Left lobe of liver (tissue), 2 donors: ENCODE measurements at regions not wholly inside any gene's neighbourhood (a gene's known extent, or its start where the extent isn't known, plus 50 kb on each side); places are given as distances from the start of the nearest gene placed in this dataset.

ENCODE experiments used
- ATAC-seq: fragments of 200-7000 bp; cut with Tn5 transposase; one replicate; pipeline ENCODE4 v1.9.1; 2020; ENCODE audit warnings: mild to moderate bottlenecking, moderate library complexity
- DNase-seq: peaks from one replicate; pipeline ENCODE4 v3.0.0-alpha.2; 2020; ENCODE audit warnings: low spot score
- donor health status: DM: no; HTN: no; CAD: no; lungs with moderate emphysema.
- donor health status: DM: no; HTN: yes; CAD: no.

DNA sequence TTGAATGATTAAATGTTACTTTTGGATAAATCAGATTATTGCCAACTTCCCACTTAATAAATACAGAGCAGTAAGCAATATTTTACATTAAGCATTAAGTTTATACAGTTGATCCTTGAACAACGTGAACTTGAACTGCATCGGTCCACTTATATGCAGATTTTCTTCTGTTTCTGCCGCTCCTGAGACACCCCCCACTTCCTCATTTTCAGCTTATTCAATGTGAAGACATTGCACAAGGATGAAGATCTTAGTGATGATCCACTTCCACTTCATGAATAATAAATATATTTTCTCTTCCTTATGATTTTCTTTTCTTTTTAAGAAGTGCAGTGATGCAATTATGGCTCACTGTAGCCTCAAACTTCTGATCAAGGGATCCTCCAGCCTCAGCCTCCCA is 167.2 kb downstream of the LINC00237 start:
- no peak for ATAC-seq

GRCh38 chr20:20938599-20938998 is 167.6 kb downstream of the LINC00237 start:
- DNase-seq (no peak), ATAC-seq (no peak)

More for the DNA sequence above, 167.2 kb downstream of the LINC00237 start:
- DNase-seq = no peak

DNA sequence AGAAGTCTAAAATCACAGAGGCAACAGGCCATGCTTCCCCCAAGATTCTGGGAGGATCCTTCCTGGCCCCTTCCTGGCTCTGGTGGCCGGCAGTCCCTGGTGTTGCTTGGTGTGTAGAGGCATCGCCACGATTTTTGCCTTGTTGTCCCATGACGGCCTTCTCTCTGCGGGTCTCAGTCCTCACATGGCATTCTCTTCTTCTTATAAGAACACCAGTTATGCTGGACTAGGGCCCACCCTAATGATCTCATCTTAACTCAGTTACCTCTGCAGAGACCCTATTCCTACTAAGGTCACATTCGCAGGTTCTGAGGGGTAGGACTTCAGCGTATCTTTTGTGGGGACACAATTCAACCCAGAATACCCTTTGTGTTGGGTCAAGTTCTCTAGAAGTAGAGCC is 168.0 kb downstream of the LINC00237 start:
- DNase-seq (no peak), ATAC-seq (no peak)

DNA sequence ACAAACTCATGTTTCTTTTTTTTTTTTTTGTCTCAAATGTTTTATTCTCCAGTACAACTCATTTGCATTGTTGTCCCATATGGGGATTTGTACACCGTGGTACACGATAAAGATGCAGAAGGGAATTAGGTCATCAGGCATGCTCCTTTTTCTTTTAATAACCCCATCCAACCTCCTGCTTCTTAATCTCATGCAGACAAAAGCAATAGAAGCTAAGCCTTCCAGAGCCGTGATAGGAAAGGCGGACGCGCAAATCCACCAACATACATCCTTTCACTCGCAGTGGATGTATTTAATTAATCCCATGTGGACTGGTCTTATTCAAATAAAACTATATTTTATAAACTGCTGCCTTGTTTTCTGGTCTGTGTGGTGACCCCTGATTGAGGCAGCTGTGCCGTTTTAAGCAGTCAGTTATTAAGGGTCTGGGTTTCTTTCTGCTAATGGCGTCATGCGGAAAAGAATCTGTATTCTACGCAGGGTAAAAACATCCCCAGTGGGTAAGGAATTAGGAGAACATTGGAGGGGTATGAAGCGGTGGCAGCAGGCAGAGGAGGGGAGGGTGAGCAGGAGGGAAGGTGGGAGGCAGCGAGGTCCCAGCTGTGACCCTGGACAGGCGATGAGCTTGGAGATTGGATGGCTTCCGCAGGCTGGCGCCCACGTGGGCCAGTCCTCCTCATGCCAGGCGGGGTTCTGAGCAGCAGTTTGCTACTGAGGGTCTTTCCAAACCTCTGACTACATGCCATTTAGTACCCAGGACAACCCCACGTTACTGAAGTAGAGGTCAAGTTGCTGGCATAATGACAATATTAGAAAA is 172.8 kb downstream of the LINC00237 start:
- DNase-seq (no peak), ATAC-seq (no peak)

GRCh38 chr20:20932156-20932555 is 174.0 kb downstream of the LINC00237 start:
- DNase-seq (no peak), ATAC-seq (no peak)

DNA sequence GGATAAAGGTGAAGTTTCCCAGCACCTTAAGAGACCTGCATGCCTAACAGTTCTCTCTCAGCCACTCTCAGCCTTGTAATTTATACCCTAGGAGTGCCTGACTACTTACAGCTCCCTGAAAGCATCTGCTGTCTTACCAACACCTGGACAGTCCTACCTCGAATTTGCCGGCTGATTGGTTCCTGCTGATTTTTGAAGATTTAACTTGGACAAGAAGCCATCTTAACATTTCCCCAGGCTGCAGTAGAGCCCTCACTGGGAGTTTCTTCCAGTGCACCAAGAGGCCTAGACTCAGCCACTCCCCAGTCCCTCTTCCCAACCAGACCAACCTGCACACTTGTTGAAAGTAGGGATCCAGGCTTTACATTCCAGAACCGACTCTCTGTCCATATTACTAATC is 174.5 kb downstream of the LINC00237 start:
- no peak for DNase-seq
- no peak for ATAC-seq

- ATAC-seq (no peak), DNase-seq (no peak)
Measured at GRCh38 chr20:20931024-20931423, 175.1 kb downstream of the LINC00237 start.

DNA sequence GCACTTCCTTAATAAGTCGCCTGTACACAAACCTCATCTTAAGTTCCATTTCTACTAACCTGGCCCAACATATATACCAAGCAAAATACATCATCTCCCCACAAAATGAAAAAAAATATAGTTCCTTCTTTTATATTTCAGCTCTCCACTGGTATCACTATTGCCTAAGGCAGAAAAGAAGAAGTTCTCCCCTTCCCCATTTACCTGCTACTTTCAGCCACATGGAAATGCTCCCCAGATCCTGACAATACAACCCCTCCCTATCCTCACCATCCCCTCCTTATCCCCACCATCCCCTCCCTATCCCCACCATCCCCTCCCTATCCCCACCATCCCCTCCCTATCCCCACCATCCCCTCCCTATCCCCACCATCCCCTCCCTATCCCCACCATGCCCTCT is 175.7 kb downstream of the LINC00237 start:
- ATAC-seq = no peak
- DNase-seq = no peak

- ATAC-seq = no peak
- DNase-seq = no peak
Measured at GRCh38 chr20:20929341-20929740, 176.8 kb downstream of the LINC00237 start.

GRCh38 chr20:20926222-20926905 is 179.8 kb downstream of the LINC00237 start:
- ATAC-seq = no peak
- no peak for DNase-seq

DNA sequence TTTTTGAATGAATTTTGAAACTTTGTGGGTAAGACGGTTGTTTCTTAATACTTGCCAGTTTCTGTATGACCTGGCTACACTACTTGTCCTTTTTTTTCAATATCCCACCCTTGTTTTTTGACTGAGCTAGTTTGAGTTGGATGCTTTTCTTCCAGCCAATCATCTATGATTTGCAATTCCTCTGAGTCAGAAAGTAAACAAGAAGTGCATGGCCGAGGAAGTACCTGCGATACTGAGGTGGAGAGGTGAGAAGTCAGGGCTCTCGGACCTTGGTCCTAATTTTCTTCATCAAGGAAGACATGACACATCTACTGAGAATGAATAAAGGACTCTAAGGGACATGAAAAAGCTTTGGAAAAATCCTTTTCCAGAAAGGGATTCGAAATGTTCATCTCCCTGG is 185.7 kb downstream of the LINC00237 start:
- ATAC-seq (no peak), DNase-seq (no peak)

- no peak for ATAC-seq
- DNase-seq = no peak
Measured at GRCh38 chr20:20915844-20916243, 190.3 kb downstream of the LINC00237 start.

GRCh38 chr20:20904501-20904831 is 192.0 kb upstream of the RALGAPA2 start:
- DNase-seq (no peak), ATAC-seq (no peak)

DNA sequence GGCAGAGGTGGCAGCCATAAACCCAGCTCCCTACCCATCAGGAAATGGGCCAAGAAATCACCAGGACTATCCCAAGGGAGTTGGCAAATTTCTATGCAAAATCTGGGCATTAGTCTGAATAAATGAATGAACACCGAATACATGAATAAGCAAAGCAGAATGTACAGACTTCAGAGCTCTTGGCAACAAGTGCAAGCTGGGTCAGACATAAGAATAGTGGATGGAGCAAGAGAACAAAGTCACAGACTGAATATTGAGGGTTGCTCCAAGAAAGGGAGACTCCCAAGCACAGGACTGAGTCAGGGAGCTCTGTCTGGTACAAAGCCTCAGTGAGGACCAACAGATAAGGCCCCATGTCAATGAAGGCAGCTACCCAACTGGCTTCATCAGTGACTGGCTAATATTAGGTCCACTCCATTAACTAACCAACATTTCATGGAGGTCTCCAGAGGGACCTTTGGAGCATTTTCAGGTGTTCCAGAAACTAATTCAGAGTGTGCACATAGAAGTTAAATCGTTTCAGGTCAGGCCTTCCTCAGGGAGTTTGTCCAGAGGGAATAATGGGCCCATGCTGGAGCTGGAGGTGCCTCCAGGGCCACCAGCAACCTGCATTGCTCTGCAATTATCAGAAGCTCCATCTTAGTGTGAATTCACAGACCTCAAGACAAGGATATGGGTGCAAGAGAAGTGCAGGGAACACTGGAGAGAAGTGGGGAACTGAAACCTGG is 191.5 kb upstream of the RALGAPA2 start:
- ATAC-seq (no peak), DNase-seq (no peak)

GRCh38 chr20:20897922-20898321 is 185.5 kb upstream of the RALGAPA2 start:
- ATAC-seq (no peak), DNase-seq (no peak)

- DNase-seq (no peak), ATAC-seq (no peak)
Measured at GRCh38 chr20:20897145-20897544, 184.7 kb upstream of the RALGAPA2 start.

DNA sequence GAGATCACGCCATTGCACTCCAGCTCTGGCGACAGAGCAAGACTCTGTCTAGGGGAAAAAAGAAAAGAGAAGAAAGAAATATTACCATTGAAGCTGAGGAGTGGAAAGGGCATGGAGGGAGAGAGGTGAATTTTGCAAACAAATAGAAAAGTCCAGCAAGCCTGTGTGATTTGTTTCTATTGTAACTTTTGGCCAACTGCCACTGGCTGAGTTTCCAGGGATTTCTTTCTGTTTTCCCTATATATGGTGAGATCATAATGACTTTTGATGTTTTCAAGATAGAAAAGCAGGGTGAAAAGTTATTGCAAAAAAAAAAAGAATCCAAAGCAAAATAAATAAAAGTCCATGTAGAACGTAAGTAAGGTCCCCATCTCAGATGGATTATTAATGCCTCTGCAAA is 184.2 kb upstream of the RALGAPA2 start:
- DNase-seq (no peak), ATAC-seq (no peak)

DNA sequence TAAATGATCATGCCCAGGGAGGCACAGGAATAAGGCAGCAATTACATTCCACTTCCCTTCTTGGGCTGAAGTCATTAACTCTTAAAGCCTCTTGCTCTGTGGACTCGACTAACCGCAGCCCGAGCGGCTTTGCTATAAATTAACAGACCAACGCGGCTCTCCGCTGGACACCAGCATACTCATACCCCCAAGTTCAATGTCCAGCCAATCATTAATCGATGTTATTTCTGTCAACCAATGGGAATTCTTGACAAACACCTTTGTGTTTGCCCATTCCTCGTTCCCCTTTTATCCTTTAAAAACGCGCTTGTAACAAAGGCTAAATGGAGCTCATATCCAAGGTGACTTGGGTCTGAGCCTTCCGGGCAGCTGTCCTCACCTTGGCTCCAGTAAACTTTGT is 183.1 kb upstream of the RALGAPA2 start:
- DNase-seq (no peak), ATAC-seq (no peak)

GRCh38 chr20:20894753-20895152 is 182.3 kb upstream of the RALGAPA2 start:
- DNase-seq (no peak), ATAC-seq (no peak)

DNA sequence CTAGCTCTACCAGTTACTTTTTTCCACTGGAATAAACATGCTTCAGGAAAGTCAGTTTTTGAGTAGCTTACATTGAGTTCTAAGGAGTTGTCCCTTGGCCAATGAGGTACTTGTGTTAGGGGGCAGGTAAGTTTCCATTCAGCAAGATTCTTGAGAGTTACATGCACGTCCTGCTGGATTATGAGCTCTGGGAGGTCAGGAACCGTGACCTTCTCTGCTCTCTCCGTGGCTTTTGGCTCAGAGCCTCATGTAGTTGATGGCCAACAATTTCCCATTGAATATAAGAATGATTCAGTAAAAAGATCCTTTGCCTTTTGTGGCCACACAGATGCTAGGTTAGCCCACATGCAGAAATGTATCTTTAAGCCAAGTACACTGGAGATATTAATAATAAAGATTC is 181.8 kb upstream of the RALGAPA2 start:
- DNase-seq = no peak
- ATAC-seq = no peak

DNA sequence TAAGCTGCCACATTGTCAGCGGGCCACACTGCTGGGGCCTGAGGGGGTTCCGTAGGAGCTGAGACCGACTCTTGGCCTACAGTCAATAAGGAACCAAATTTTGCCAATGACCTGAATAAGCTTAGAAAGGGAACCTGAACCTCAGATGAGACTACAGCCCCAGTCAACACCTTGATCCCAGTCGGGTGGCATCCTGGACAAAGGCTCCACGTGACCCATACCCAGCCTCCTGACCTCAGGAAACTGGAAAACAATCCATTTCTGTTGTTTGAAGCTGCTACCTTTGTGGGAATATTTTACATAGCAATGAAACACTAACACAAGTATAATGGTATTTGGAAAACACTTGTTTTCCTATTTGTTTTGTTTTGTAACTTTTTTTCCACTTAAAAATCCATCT is 179.9 kb upstream of the RALGAPA2 start:
- no peak for DNase-seq
- ATAC-seq = no peak

DNA sequence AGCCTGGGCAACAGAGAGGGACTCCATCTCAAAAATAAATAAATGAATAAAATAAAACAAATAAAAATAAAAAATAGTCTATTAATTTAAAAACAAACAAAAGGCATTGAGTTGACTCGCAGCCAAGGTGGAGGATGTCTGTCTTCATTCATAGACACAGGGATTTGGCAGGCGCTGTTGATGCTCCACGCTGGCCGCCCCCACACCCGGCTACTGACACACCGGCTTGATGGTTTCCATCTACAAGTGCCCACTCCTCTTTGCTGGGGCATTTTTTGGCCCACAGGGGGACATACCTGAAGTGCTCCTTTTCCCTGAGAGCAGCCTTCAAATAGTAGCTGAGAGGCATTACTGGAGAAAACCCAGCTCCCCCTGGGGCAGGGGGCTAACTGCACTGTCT is 178.3 kb upstream of the RALGAPA2 start:
- ATAC-seq = no peak
- DNase-seq = no peak
